Parathyroid adenoma (tissue), 2 donors: ENCODE measurements at regions not wholly inside any gene's neighbourhood (a gene's known extent, or its start where the extent isn't known, plus 50 kb on each side); places are given as distances from the start of the nearest gene placed in this dataset.

Experiments used
- H2AFZ ChIP-seq: fragments of 300-600 bp; sonication (generic); one replicate; pipeline ENCODE4 v1.7.0; 2017; ENCODE audit warnings: antibody characterized with exemption, mild to moderate bottlenecking
- H3K27ac ChIP-seq: fragments of 300-600 bp; sonication (generic); one replicate; pipeline ENCODE4 v1.7.0; 2017
- H3K27me3 ChIP-seq: fragments of 300-600 bp; sonication (generic); one replicate; pipeline ENCODE4 v1.7.0; 2017; ENCODE audit warnings: low read length; ENCODE audit not compliant: control insufficient read depth, insufficient read depth
- H3K36me3 ChIP-seq: fragments of 300-600 bp; sonication (generic); one replicate; pipeline ENCODE4 v1.7.0; 2017; ENCODE audit warnings: low read length; ENCODE audit not compliant: control insufficient read depth, insufficient read depth
- H3K4me1 ChIP-seq: fragments of 300-600 bp; sonication (generic); one replicate; pipeline ENCODE4 v1.7.0; 2017; ENCODE audit warnings: control low read depth
- H3K4me2 ChIP-seq: fragments of 300-600 bp; sonication (generic); one replicate; pipeline ENCODE4 v1.7.0; 2017; ENCODE audit warnings: low read length
- H3K4me3 ChIP-seq: fragments of 300-600 bp; sonication (generic); one replicate; pipeline ENCODE4 v1.7.0; 2017; ENCODE audit warnings: low read depth, low read length
- H3K79me2 ChIP-seq: fragments of 300-600 bp; sonication (generic); one replicate; pipeline ENCODE4 v1.7.0; 2017; ENCODE audit warnings: control low read depth
- H3K9ac ChIP-seq: fragments of 300-600 bp; sonication (generic); one replicate; pipeline ENCODE4 v1.7.0; 2017; ENCODE audit warnings: mild to moderate bottlenecking
- H3K9me3 ChIP-seq: fragments of 300-600 bp; sonication (generic); one replicate; pipeline ENCODE4 v1.7.0; 2017; ENCODE audit warnings: low read length; ENCODE audit not compliant: control insufficient read depth
- TF ChIP-seq, protein P1 (sequence below): fragments of 300-600 bp; sonication (generic); IDR thresholded peaks from one replicate; pipeline ENCODE4 v1.7.0; 2017; ENCODE audit warnings: antibody characterized with exemption, mild to moderate bottlenecking
- donor health status: primary hyperparathyroidism.

DNA sequence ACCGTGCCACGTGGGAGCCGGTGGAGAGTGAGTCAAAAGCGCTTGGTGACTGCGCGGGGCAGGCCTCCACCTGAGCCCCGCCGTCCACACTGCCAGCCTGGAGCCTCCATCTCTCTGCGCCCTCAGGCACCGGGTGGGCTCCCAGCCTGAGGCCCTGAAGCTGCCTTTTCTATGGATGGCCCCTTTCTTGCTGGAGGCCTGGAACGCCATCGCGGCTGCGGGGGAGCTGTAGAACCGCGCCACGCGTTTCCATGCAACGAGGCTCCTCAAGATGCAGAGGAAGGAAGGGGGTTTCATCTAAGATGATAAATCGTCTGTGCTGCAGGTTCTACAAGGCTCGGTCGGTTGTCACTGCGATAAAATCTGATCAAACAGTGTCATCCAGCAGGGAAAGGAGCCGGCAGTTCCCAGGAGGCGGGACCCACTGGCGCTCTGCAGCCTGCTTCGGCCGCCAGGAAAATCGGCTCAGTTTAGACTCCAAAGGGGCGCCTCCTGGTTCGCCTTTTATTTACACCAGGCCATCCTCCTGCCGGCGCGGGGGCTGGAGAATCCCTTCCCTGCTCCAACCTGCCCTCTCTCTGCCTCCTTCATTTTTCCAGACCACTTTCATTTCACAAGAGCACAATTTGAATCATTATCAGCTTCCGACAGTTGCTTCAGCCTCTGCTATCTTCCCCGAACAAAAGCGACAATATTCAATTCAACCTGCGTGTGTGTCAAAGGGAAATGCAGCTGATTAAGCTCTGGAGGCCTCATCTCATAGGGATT lies 624.4 kb downstream of the BRD1 start:
- Histone ChIP-seq H2AFZ (no peak overlapping the region), H3K27ac (no peak overlapping the region), H3K36me3 (no peaks in the 10 kb centered on the region), H3K4me1 (no peaks in the 10 kb centered on the region), H3K9me3 (no peaks in the 10 kb centered on the region), H3K79me2 (no peaks in the 10 kb centered on the region), H3K4me3 (no peak overlapping the region), H3K9ac (no peak overlapping the region), H3K4me2 (no peak overlapping the region), H3K27me3 (no peaks in the 10 kb centered on the region)
- TF ChIP-seq, protein P1, sequence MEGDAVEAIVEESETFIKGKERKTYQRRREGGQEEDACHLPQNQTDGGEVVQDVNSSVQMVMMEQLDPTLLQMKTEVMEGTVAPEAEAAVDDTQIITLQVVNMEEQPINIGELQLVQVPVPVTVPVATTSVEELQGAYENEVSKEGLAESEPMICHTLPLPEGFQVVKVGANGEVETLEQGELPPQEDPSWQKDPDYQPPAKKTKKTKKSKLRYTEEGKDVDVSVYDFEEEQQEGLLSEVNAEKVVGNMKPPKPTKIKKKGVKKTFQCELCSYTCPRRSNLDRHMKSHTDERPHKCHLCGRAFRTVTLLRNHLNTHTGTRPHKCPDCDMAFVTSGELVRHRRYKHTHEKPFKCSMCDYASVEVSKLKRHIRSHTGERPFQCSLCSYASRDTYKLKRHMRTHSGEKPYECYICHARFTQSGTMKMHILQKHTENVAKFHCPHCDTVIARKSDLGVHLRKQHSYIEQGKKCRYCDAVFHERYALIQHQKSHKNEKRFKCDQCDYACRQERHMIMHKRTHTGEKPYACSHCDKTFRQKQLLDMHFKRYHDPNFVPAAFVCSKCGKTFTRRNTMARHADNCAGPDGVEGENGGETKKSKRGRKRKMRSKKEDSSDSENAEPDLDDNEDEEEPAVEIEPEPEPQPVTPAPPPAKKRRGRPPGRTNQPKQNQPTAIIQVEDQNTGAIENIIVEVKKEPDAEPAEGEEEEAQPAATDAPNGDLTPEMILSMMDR, result no peak

DNA sequence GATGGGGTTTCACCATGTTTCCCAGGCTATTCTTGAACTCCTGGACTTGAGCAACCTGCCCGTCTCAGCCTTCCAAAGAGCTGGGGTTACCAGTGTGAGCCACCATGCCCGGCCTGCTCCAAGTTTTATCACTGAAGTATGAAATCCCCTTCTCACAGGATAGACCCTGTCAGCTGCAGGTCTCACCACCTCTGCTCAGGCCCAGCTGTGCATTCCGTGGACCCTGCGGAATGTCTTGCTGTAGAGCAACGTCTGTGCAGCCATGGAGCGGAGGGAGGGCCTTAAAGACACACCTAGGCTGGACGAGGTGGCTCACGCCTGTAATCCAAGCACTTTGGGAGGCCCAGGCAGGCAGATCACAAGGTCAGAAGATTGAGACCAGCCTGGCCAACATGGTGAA lies 625.4 kb downstream of the BRD1 start:
- H3K9me3 ChIP-seq, result no peaks in the 10 kb centered on the region
- no peak overlapping the region for H3K27ac ChIP-seq
- no peaks in the 10 kb centered on the region for H3K4me1 ChIP-seq
- TF ChIP-seq, protein P1, result no peak
- no peaks in the 10 kb centered on the region for H3K79me2 ChIP-seq
- no peaks in the 10 kb centered on the region for H3K36me3 ChIP-seq
- H2AFZ ChIP-seq, result no peak overlapping the region
- no peak overlapping the region for H3K4me2 ChIP-seq
- no peak overlapping the region for H3K4me3 ChIP-seq
- H3K9ac ChIP-seq, result no peak overlapping the region
- H3K27me3 ChIP-seq, result no peaks in the 10 kb centered on the region

DNA sequence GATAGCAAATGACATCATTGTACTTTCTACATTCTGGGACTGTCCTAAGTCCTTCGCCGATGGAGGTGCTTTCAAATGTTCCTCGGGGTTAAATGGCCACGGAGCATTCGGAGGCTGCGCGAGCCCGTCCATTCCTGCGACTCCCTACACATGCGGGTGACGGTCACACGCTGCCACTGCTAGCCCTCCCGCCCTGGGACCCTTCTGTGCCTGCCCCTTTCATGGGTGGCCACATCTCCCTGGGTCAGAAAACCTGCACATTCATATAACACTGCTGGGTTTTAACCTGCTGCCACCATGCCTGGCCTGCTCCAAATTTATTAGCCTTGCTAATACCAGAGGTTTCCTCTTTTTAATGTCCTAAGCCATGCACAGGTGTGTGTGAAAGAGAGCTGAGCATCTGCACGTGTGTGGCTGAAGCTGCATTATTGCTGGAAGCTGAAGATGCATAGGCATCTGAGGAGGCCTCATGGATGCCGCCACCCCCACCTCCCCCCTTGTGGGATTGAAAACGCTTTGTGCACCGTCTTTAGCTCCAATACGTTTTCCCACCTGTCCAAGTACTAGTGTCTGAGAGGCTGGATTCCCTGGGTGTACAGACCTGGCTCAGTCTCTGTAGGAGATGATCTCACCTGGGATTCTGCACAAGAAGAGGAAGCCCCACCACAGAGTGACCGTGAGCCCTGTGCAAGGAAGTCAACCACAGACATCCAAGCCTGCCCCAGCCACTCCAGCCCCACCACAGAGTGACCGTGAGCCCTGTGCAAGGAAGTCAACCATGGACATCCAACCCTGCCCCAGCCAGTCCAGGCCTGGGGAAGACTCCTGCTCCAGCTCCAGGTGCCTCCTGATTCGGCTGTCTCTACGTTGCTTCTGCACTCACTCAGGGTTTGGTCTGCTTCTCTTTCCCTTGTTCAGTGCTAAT lies 626.4 kb downstream of the BRD1 start:
- Histone ChIP-seq H3K4me1 (no peaks in the 10 kb centered on the region), H3K4me2 (no peak overlapping the region), H3K36me3 (no peaks in the 10 kb centered on the region), H3K27me3 (no peaks in the 10 kb centered on the region), H2AFZ (no peak overlapping the region), H3K79me2 (no peaks in the 10 kb centered on the region), H3K27ac (no peak overlapping the region), H3K9ac (no peak overlapping the region), H3K4me3 (no peak overlapping the region), H3K9me3 (no peaks in the 10 kb centered on the region)
- TF ChIP-seq, protein P1, result no peak

DNA sequence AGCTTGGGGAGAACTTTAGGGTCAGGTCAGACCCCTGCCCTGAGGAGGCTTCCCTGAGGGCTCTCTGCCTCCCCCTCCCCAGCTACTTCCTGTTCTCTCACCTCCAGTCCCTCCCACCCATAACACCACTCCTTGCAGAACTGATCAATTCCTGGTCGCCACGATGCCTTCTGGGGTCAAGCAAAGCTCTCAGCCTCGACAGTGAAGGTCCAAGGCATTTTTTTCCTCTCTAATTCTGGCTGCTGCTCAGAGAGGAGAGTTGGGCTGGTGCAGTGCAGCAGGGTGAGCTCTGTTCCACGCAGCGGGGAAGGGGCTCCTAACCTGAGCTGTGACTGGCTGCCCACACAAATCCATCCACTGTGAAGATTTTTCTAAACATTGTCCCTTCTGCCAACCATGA lies 628.4 kb downstream of the BRD1 start:
- no peak overlapping the region for H3K4me3 ChIP-seq
- no peaks in the 10 kb centered on the region for H3K9me3 ChIP-seq
- H3K27ac ChIP-seq, result no peak overlapping the region
- H3K9ac ChIP-seq, result no peak overlapping the region
- TF ChIP-seq, protein P1, result no peak
- no peak overlapping the region for H2AFZ ChIP-seq
- no peaks in the 10 kb centered on the region for H3K79me2 ChIP-seq
- H3K4me1 ChIP-seq, result no peaks in the 10 kb centered on the region
- no peak overlapping the region for H3K4me2 ChIP-seq
- H3K27me3 ChIP-seq, result no peaks in the 10 kb centered on the region
- H3K36me3 ChIP-seq, result no peaks in the 10 kb centered on the region
